GM06990 (cell line): ENCODE measurements at regions not wholly inside any gene's neighbourhood (a gene's known extent, or its start where the extent isn't known, plus 50 kb on each side); places are given as distances from the start of the nearest gene placed in this dataset.

ENCODE experiments used
- DNase-seq: peaks from one replicate; pipeline ENCODE4 v3.0.0-alpha.2; 2011; ENCODE audit not compliant: insufficient read length; ENCODE audit errors: extremely low read depth
- H3K27me3 ChIP-seq: replicated peaks from 2 replicates; pipeline ENCODE4 v1.6.0; 2011; ENCODE audit warnings: low read length; ENCODE audit not compliant: control insufficient read depth, insufficient read depth
- H3K36me3 ChIP-seq: 2 replicates; pipeline ENCODE4 v1.5.1; 2011; ENCODE audit warnings: low read length; ENCODE audit not compliant: control insufficient read depth, insufficient read depth
- H3K4me3 ChIP-seq: replicated peaks from 2 replicates; pipeline ENCODE4 v1.5.1; 2011; ENCODE audit warnings: low read depth, mild to moderate bottlenecking, control low read depth, low read length
- CTCF ChIP-seq: IDR thresholded peaks from 2 replicates; pipeline ENCODE4 v1.5.1; 2011; ENCODE audit warnings: low read length, control low read depth, mild to moderate bottlenecking, inconsistent platforms; ENCODE audit not compliant: insufficient read depth, poor library complexity, severe bottlenecking

GRCh38 chr16:51550800-51551347, 399.8 kb upstream of the SALL1 start:
- H3K4me3 ChIP-seq = no peak overlapping the region
- DNase-seq = no peak
- H3K27me3 ChIP-seq = no peaks in the 10 kb centered on the region
- H3K36me3 ChIP-seq = no peaks in the 10 kb centered on the region
- no peak for TF ChIP-seq CTCF

GRCh38 chr16:51549836-51550235, 398.8 kb upstream of the SALL1 start:
- no peak for TF ChIP-seq CTCF
- Histone ChIP-seq H3K4me3 (no peak overlapping the region), H3K36me3 (no peaks in the 10 kb centered on the region), H3K27me3 (no peaks in the 10 kb centered on the region)
- DNase-seq = no peak

- no peak for DNase-seq
- Histone ChIP-seq H3K36me3 (no peaks in the 10 kb centered on the region), H3K4me3 (no peak overlapping the region), H3K27me3 (no peaks in the 10 kb centered on the region)
- TF ChIP-seq CTCF = no peak
These were observed 394.9 kb upstream of the SALL1 start for GRCh38 chr16:51545951-51546350.

- H3K27me3 ChIP-seq = no peaks in the 10 kb centered on the region
- DNase-seq = no peak
- no peak overlapping the region for H3K4me3 ChIP-seq
These were observed 393.9 kb upstream of the SALL1 start for GRCh38 chr16:51544851-51545467.

GRCh38 chr16:51543971-51544370, 392.9 kb upstream of the SALL1 start:
- Histone ChIP-seq H3K36me3 (no peaks in the 10 kb centered on the region), H3K27me3 (no peaks in the 10 kb centered on the region), H3K4me3 (no peak overlapping the region)
- TF ChIP-seq CTCF = no peak
- no peak for DNase-seq

More at GRCh38 chr16:51544851-51545467, 393.9 kb upstream of the SALL1 start:
- TF ChIP-seq CTCF = no peak
- no peaks in the 10 kb centered on the region for H3K36me3 ChIP-seq
